Endothelial cell of umbilical vein (primary cell): ENCODE measurements at regions not wholly inside any gene's neighbourhood (a gene's known extent, or its start where the extent isn't known, plus 50 kb on each side); places are given as distances from the start of the nearest gene placed in this dataset.

Experiments used
- EZH2 ChIP-seq: IDR thresholded peaks from 2 replicates; pipeline ENCODE4 v1.6.1; 2012; ENCODE audit warnings: borderline replicate concordance, low read depth, mild to moderate bottlenecking, moderate library complexity, low read length, inconsistent platforms; ENCODE audit not compliant: severe bottlenecking
- JUN ChIP-seq: IDR thresholded peaks from 2 replicates; pipeline ENCODE4 v1.6.1; 2011; ENCODE audit warnings: borderline replicate concordance, low read depth; ENCODE audit not compliant: insufficient read length, insufficient read depth
- MYC ChIP-seq: IDR thresholded peaks from one replicate; pipeline ENCODE4 v1.6.1; 2011; ENCODE audit warnings: mild to moderate bottlenecking, low read depth, low read length
- POLR2A ChIP-seq: IDR thresholded peaks from 2 replicates; pipeline ENCODE4 v1.6.1; 2012; ENCODE audit warnings: low read depth, mild to moderate bottlenecking, control low read depth, low read length
- POLR2AphosphoS5 ChIP-seq: IDR thresholded peaks from 2 replicates; pipeline ENCODE4 v1.6.1; 2012; ENCODE audit warnings: low read depth, mild to moderate bottlenecking, control low read depth, low read length, moderate library complexity; ENCODE audit not compliant: insufficient read depth
- TF ChIP-seq, protein P1 (sequence below), 2 donors: IDR thresholded peaks; 1 replicate in 1 of 2; 2 replicates in 1 of 2; pipeline ENCODE4 v1.5.1; 2011; ENCODE audit warnings: low read length in 2 of 2, mild to moderate bottlenecking in 2 of 2, moderate library complexity in 2 of 2, control low read depth in 1 of 2, inconsistent platforms in 1 of 2, low read depth in 1 of 2; ENCODE audit not compliant: insufficient read depth in 1 of 2; ENCODE audit errors: extremely low read depth in 1 of 2

DNA sequence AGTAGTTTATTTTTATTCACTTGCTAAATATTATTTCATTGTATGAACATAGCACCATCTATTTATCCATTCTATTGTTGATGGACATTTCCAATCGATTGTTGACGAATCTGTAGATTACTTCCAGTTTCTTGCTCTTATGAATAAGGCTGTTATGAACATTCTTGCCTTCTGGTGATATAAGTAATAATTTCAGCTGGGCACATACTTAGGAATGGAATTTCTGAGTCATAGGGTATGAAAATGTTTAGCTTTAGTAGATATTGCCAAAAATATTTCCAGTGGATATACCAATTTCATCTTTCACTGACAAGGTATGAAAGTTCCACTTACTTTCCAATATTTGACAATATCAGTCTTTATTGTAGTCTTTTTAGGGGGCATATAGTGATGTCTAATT, 468.5 kb downstream of the ETNK1 start:
- TF ChIP-seq POLR2AphosphoS5, result no peak
- TF ChIP-seq, protein P1, sequence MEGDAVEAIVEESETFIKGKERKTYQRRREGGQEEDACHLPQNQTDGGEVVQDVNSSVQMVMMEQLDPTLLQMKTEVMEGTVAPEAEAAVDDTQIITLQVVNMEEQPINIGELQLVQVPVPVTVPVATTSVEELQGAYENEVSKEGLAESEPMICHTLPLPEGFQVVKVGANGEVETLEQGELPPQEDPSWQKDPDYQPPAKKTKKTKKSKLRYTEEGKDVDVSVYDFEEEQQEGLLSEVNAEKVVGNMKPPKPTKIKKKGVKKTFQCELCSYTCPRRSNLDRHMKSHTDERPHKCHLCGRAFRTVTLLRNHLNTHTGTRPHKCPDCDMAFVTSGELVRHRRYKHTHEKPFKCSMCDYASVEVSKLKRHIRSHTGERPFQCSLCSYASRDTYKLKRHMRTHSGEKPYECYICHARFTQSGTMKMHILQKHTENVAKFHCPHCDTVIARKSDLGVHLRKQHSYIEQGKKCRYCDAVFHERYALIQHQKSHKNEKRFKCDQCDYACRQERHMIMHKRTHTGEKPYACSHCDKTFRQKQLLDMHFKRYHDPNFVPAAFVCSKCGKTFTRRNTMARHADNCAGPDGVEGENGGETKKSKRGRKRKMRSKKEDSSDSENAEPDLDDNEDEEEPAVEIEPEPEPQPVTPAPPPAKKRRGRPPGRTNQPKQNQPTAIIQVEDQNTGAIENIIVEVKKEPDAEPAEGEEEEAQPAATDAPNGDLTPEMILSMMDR (IDR thresholded peaks at IDR 0.05; ENCODE audit: extremely low read depth in 1 of 2, insufficient read depth in 1 of 2, low read depth in 1 of 2, low read length in 2 of 2), result no peak
- no peak for TF ChIP-seq MYC
- no peak for TF ChIP-seq EZH2
- TF ChIP-seq POLR2A, result no peak
- no peak for TF ChIP-seq JUN
